DMS 273 (cell line): ENCODE measurements at regions not wholly inside any gene's neighbourhood (a gene's known extent, or its start where the extent isn't known, plus 50 kb on each side); places are given as distances from the start of the nearest gene placed in this dataset.
"Not testable (repeated sequence)": the region's sequence is repeated elsewhere in the genome, so short reads cannot be mapped to it uniquely, and the experiment has no call there.

ENCODE experiments used
- DNase-seq: peaks from one replicate; lab custom pipeline; 2025; ENCODE audit not compliant: unreplicated experiment; lab: John Stamatoyannopoulos, UW

DNA sequence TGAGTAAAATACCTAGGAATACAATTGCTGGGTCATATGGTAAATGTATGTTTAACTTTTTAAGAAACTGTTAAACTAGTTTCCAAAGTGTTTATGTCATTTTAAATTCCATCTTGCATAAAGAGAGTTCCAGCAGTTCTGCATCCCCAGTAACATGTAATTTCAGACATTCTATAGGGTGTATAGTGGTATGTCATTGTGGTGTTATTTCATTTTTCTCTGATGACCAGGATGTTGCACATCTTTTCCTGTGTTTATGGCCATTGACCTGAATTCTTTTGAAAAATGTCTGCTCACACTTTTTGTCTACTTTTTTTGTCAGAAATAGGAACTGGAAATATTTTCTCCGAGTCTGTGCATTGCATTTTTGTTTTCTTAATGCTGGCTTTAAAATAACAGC, 128.9 kb downstream of the TMEM200A start:
- no peak for DNase-seq

DNA sequence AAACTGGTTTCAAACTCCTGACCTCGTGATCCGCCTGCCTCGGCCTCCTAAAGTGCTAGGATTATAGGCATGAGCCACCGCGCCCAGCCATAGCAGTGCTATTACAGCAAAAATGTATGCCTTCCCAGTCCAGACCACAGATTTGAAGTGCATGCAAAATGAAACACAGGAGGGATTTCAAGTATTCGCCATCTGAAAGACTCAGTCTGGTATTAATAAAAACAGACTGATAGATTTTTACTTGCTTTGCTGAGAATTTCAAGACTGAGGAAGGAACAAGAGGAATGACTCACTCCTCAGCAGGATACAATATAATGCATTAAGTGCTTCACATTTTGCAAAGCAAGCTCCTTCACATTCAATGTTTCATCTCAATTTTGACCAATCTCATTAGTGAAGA, 134.9 kb downstream of the TMEM200A start:
- DNase-seq, result no peak

- DNase-seq, result no peak
Measured at GRCh38 chr6:130503146-130503545, 137.3 kb downstream of the TMEM200A start.

GRCh38 chr6:130505808-130506598, 140.2 kb downstream of the TMEM200A start:
- DNase-seq, result no peak

DNA sequence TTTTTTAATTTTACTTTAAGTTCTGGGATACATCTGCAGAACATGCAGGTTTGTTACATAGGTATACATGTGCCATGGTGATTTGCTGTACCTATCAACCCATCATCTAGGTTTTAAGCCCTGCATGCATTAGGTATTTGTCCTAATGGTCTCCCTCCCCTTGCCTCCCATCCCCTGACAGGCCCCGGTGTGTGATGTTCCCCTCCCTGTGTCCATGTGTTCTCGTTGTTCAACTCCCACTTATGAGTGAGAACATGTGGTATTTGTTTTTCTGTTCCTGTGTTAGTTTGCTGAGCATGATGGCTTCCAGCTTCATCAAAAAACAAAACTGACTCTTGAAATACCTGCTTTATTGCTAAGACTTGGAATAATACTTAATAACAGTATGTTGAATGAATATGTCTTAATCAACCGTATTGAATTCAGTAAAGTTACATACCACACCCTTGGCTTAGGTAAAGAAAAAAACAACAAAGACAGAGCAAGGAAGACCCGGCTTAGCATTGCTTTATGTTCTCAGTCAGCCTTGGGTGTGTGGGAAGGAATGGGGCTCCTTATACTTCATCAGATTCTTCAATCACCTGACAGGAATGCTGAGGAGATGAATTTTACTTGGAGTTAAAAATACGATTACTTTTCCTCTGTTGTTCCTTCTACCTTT, 141.3 kb downstream of the TMEM200A start:
- DNase-seq, result not testable (repeated sequence)

DNA sequence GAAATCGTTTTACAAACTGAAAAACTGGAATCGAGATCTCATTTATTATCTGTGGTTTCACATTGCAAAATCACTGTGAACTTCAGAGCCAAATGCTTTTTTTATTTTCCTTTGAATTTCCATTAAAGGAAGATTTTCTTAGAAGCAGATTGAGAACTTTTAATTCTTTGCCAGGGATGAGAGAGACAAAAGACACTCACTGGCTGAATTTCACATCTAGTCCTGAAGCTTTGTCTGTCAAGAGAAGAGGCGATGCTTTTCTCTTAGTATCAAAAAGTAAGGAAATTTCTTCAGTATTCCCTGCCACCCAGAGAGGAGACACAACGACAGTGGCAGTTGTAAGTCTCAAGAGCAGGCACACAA, 141.8 kb downstream of the TMEM200A start:
- no peak for DNase-seq

GRCh38 chr6:130513770-130514169, 148.0 kb downstream of the TMEM200A start:
- no peak for DNase-seq

DNA sequence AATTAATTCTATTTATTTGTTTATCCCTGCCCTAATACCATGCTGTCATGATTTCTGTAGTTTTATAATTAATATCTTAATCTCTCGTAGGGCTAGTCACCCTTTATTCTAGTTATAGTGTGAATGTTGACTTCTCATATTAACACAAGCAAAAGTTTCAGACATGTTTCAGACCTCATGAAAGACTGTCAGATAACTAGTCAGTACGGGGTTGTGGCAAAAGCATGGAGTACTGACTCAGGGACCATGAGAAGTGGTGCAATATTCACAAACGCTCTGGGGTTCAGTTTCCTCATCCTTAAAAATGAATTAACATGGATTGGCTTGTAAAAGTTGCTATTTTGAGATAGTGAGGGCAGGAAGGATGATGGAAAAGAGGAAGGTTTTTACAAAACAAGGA, 148.9 kb downstream of the TMEM200A start:
- no peak for DNase-seq

DNA sequence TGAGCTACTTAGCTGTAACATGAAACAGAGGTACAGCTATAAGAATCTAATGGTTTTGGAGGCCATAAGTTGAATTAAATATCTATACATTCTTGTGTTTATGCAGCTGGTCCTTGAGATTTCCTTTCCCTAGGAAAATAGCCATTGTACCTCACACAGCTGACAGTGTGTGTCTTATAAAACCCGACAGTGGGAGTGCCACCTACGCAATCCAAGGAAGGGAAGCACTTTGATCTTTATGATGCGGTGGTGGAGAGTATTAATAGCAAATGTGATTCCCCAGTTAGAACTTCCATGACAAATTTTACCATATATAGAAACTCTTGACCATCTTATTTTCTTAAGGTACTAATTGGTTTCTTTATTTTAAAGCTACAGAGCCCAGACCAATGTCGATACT, 149.5 kb downstream of the TMEM200A start:
- DNase-seq, result no peak

DNA sequence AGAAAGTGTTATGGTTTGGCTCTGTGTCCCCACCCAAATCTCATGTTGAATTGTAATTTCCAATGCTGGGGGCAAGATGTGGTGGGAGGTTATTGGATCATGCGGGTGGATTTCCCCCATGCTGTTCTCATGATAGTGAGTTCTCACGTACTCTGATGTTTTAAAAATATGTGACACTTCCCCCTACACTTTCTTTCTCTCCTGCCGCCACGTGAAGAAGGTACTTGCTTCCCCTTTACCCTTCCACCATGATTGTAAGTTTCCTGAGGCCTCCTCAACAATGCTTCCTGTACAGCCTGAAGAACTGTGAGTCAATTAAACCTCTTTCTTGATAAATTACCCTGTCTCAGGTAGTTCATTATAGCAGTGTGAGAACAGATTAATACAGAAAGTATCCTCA, 150.8 kb downstream of the TMEM200A start:
- no peak for DNase-seq

DNA sequence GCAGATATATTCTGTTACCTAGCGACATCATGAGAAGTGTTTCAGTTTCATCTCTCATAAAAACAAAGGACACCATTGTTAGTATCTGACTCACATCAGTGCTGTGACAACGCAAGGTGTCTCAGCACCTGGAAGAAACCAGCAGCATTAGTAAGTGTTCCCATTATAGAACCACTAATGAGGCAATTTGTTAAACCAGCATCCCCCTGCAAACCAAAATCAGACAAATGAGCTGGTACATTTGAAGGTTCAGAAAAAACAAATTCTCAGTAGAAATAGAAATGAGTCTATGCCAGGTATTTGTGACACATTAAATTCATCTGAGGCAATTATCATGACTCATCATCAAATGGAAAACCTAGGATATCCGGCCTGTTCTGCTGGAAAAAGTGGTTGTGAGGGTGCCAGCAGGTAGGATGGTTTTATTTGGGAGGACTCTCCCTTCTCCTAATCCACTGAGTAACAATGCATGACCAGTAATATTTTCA, 151.7 kb downstream of the TMEM200A start:
- DNase-seq, result no peak

GRCh38 chr6:130518588-130518987, 152.8 kb downstream of the TMEM200A start:
- no peak for DNase-seq

DNA sequence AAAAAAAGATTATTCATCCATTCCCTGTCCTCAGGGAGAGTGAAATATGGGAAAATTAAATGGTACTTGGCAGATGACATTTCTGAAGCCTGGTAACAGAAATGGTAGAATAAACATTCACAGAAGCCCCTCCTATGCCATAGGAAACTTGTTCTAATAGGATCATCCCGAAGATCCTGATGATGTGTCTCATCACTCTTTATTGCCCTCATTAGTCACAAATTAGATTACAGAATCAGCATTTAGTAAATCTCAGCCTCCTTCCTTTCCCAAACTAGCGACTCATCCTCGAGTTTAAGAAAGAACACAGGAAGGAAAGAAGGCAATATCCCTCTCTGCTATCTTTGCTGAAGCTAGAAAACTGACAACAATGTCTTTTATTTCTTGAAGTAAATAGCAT, 154.4 kb downstream of the TMEM200A start:
- DNase-seq, result no peak

GRCh38 chr6:130520801-130521200, 155.0 kb downstream of the TMEM200A start:
- DNase-seq, result no peak

- DNase-seq, result no peak
Measured at GRCh38 chr6:130524552-130524951, 158.7 kb downstream of the TMEM200A start.

GRCh38 chr6:130525408-130525807, 159.6 kb downstream of the TMEM200A start:
- no peak for DNase-seq

- no peak for DNase-seq
Measured at GRCh38 chr6:130526466-130526865, 160.6 kb downstream of the TMEM200A start.

DNA sequence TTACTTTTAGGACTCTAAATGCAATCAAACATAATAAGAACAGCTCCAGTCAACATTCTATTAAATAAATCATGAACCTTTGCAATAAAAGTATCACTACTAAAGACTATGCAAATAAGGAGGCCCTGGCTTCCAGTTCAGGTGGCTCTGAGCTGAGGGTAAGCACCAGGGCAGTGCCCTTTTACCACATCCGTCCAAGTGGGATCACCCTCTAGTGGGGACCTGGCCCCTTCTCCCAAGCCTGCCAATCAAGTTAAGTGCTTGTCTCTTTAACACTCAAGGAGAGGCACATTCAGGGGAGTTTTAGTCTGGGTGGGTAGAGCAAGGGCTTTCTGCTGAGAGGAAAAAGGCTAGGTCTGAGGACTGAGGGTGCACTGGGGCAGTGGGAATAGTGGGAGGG, 161.4 kb downstream of the TMEM200A start:
- no peak for DNase-seq

GRCh38 chr6:130529569-130530149, 163.8 kb downstream of the TMEM200A start:
- DNase-seq, result no peak

DNA sequence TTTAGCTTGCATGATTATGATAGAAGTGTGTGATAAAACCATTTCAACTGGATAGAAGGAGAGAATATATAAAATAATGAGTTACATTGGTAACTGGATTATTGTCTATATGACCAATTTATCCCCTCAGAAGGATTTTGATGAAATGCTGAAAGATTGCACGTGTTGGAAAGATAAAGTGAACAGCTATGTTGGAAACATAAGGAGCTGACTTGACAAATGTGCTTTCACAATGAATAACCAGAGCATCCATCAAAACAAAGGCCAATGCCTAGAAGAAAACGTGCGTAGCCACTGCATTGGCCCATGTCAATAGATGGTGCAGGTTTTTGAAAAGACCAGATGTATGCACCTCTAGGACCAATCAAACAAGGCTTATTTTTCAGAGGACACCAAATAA, 168.8 kb downstream of the TMEM200A start:
- no peak for DNase-seq

GRCh38 chr6:130535242-130535641, 169.4 kb downstream of the TMEM200A start:
- DNase-seq, result no peak

DNA sequence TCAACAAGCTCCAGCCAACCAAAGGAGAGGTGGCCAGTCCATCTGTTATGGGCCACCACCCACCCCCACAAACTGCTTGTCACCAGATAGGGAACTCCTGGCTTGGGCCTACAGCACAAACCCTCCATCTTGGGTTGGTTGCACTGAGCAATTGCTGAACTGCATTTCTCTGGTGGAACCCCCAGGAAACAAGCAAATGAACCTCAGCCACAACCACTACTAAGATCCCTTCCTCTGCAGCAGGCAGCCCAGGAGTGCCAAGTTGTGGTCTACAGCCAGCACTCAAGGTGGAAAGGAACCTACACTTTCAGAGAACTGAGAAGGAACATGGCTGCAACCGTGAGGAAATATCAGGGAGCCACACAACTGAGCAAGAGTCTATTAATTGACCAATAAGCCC, 171.6 kb downstream of the TMEM200A start:
- DNase-seq, result no peak
